HUES64 (cell line): ENCODE measurements at regions not wholly inside any gene's neighbourhood (a gene's known extent, or its start where the extent isn't known, plus 50 kb on each side); places are given as distances from the start of the nearest gene placed in this dataset.

Source experiments
- H3K27ac ChIP-seq: 2 replicates; pipeline ENCODE4 v1.7.0; 2013; ENCODE audit warnings: low read depth, low read length, inconsistent platforms
- H3K27me3 ChIP-seq: 2 replicates; pipeline ENCODE4 v1.6.1; 2013; ENCODE audit warnings: mild to moderate bottlenecking, low read length; ENCODE audit not compliant: insufficient read depth
- H3K36me3 ChIP-seq: 2 replicates; pipeline ENCODE4 v1.6.1; 2013; ENCODE audit warnings: mild to moderate bottlenecking, low read length; ENCODE audit not compliant: insufficient read depth
- H3K4me1 ChIP-seq: 2 replicates; pipeline ENCODE4 v1.6.1; 2013; ENCODE audit warnings: mild to moderate bottlenecking, low read length, moderate library complexity; ENCODE audit not compliant: insufficient read depth
- H3K4me3 ChIP-seq: 2 replicates; pipeline ENCODE4 v1.5.1; 2013; ENCODE audit warnings: mild to moderate bottlenecking, low read length, moderate library complexity
- H3K9ac ChIP-seq: 2 replicates; pipeline ENCODE4 v1.6.1; 2013; ENCODE audit warnings: mild to moderate bottlenecking, low read depth, low read length
- H3K9me3 ChIP-seq: 2 replicates; pipeline ENCODE4 v1.6.1; 2013; ENCODE audit warnings: low read depth, low read length; ENCODE audit not compliant: insufficient read depth
- WGBS: fragments of 150-250, 120-280 bp; methylation state at CpG from one replicate; pipeline ENCODE4 v1.1.7; 2013; ENCODE audit warnings: missing lambda C conversion rate; 5-methylcytosine and 5-hydroxymethylcytosine counted together

DNA sequence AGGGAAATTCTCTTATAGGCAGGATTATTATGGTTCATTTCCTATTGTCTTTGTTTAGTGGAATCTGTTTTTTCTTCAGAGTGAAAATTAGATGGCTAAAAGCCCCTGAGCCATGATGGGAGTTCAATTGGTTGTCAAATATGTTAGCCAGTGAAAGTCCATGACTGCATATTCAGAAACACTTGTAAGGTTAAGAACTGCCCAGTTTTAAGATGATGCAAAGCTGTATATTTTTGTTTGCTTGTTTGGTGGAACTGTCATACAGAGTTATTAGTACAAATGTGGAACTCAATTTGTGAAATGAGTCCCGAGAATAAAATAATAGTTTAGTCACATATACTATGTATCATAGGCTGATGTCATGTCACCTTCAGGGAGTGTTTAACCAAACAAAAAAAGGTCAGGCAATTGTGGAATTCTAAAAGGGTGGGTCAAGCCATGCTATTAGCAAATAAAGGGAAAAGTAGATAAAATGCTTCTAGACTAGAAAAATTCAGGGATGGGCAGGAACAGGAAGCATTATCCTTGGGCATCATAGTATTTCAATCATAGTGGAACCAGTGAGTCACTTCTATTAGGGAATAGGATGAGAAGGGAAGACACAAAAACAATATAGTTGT is 248.3 kb upstream of the SLITRK1 start:
- H3K9me3 ChIP-seq, result no peaks in the 10 kb centered on the region
- H3K4me1 ChIP-seq, result no peaks in the 10 kb centered on the region

DNA sequence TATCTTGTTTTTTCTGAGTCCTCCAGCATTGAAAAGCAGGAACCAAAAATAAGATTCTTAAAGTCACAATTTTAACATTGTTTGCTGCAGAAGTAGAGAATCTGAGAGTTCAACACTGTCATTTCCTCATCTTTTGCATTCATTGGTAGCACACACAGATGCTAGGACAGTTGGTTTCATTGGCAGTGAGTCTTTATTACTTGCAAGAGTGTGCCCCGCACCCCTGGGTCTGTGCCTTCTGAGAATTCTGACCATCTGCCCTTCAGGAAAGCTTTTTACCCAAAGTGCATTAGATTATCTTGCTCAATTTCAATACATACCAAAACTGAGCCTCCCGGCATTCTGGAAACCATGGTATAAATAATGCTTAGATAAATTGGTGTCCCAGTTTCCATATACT is 247.7 kb upstream of the SLITRK1 start:
- WGBS, result 96% methylated on average over 1 of the region's 2 CpGs
- no peak overlapping the region for H3K27ac ChIP-seq
- no peaks in the 10 kb centered on the region for H3K9me3 ChIP-seq
- H3K9ac ChIP-seq, result no peak overlapping the region
- no peaks in the 10 kb centered on the region for H3K4me1 ChIP-seq
- H3K36me3 ChIP-seq, result no peaks in the 10 kb centered on the region
- H3K27me3 ChIP-seq, result no peaks in the 10 kb centered on the region
- no peak overlapping the region for H3K4me3 ChIP-seq

More for the DNA sequence above, 248.3 kb upstream of the SLITRK1 start:
- H3K27ac ChIP-seq, result no peak overlapping the region
- no peaks in the 10 kb centered on the region for H3K27me3 ChIP-seq
- H3K9ac ChIP-seq, result no peak overlapping the region
- no CpG with 5 or more reads among the region's 1 CpG for WGBS
- no peaks in the 10 kb centered on the region for H3K36me3 ChIP-seq
- no peak overlapping the region for H3K4me3 ChIP-seq

DNA sequence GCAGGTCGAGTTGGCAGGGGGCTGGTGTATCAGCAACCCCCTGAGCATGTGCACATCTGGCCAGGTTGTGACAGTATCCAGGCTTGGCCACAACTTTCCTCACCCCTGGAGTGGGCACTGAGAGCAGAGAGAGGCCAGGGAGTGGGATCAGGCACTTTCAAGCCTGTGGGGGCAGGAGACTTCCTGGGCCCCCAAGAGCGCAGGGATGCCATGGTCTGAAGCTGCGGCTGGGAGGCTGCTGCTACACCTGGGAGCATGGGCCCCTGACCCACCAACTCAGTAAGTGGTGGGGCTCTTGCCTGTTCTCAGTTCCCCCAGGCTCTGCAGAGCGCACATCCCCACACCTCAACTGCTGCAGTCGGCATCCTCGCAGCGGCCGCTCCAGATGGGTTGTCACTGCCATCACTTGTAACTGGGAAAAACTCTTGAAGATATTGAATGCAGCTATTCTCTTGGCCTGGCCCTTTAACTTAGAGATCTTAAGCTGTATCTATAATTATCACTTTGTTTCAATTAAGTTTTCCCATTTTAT is 245.4 kb upstream of the SLITRK1 start:
- Histone ChIP-seq H3K4me3 (no peak overlapping the region), H3K4me1 (no peaks in the 10 kb centered on the region), H3K27ac (no peak overlapping the region), H3K27me3 (no peaks in the 10 kb centered on the region), H3K9me3 (no peaks in the 10 kb centered on the region), H3K9ac (no peak overlapping the region), H3K36me3 (no peaks in the 10 kb centered on the region)
- WGBS, result 95% methylated on average over 8 of the region's 8 CpGs

- Histone ChIP-seq H3K4me1 (no peaks in the 10 kb centered on the region), H3K36me3 (no peaks in the 10 kb centered on the region), H3K9me3 (no peaks in the 10 kb centered on the region), H3K4me3 (no peak overlapping the region), H3K27me3 (no peaks in the 10 kb centered on the region), H3K27ac (no peak overlapping the region), H3K9ac (no peak overlapping the region)
- 77% methylated on average over 7 of the region's 7 CpGs for WGBS
Measured at GRCh38 chr13:84126671-84127171, 244.4 kb upstream of the SLITRK1 start.

- peaks cover 5% of the 10 kb centered on the region; the same call in 1 of the 2 replicates for H3K4me1 ChIP-seq
- no peaks in the 10 kb centered on the region for H3K36me3 ChIP-seq
- WGBS, result 95% methylated on average over 1 of the region's 1 CpG
- no peak overlapping the region for H3K27ac ChIP-seq
- no peaks in the 10 kb centered on the region for H3K27me3 ChIP-seq
- H3K4me3 ChIP-seq, result no peak overlapping the region
- no peaks in the 10 kb centered on the region for H3K9me3 ChIP-seq
- H3K9ac ChIP-seq, result no peak overlapping the region
Measured at GRCh38 chr13:84121456-84121855, 239.2 kb upstream of the SLITRK1 start.

DNA sequence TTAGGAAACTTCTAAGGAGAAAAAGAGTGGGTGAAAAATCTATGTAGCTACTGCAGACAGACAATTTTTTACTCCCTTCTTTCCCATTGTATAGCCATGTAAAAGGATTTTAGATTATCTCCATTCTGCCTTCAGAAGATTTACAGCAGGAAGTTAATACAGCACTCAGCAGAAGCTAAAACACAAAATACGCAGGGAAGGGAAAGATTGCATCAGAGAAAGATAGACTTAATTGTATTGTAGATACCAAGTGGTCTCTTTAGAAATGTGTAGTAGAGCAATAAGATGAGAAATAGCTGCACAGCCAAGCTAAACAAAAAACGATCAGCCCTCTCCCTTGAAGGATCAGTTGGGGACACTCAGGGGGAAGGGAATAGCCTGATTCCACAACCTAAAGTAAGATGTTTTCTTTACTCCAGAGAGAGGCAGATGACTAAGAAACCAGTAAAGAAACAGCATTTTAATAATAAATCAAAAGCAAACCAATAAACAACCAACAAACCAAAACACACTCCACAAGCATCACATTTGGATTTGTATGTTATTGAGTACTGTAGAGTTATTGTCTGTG is 236.7 kb upstream of the SLITRK1 start:
- no peak overlapping the region for H3K27ac ChIP-seq
- no peaks in the 10 kb centered on the region for H3K27me3 ChIP-seq
- H3K9ac ChIP-seq, result peak overlapping the region; percentile 35; the same call in 1 of the 2 replicates
- H3K4me3 ChIP-seq, result no peak overlapping the region
- no peaks in the 10 kb centered on the region for H3K9me3 ChIP-seq
- no peaks in the 10 kb centered on the region for H3K36me3 ChIP-seq
- 100% methylated on average over 2 of the region's 2 CpGs for whole genome bisulfite sequencing
- peaks cover 5% of the 10 kb centered on the region; the same call in 1 of the 2 replicates for H3K4me1 ChIP-seq

DNA sequence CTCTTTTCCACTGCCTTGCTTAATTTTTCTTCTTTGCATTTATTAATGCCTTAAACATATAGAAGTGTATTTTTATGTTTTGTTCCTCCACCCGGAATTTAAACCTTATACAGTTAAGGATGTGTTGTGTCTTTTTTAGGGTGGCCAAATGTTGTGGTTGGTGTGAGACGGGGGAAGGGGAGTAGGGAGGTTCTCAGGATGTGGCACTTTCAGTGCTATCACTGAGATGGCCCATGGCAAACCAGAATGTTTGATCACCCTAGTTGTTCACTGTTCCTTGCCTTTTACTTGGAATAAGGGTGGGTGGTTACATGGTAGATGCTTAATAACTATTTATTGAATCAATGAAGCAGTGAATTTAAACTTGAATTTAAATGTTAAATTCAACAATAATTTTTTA is 216.0 kb upstream of the SLITRK1 start:
- no peak overlapping the region for H3K27ac ChIP-seq
- H3K36me3 ChIP-seq, result no peaks in the 10 kb centered on the region
- no peaks in the 10 kb centered on the region for H3K27me3 ChIP-seq
- no peak overlapping the region for H3K9ac ChIP-seq
- no peaks in the 10 kb centered on the region for H3K9me3 ChIP-seq
- H3K4me3 ChIP-seq, result no peak overlapping the region
- no peaks in the 10 kb centered on the region for H3K4me1 ChIP-seq
- WGBS, result 99% methylated on average over 2 of the region's 2 CpGs

- Histone ChIP-seq H3K4me3 (no peak overlapping the region), H3K36me3 (no peaks in the 10 kb centered on the region), H3K9ac (no peak overlapping the region), H3K4me1 (no peaks in the 10 kb centered on the region), H3K27me3 (no peaks in the 10 kb centered on the region), H3K9me3 (no peaks in the 10 kb centered on the region), H3K27ac (no peak overlapping the region)
- WGBS, result 74% methylated on average over 4 of the region's 4 CpGs
Measured at GRCh38 chr13:84097148-84097547, 214.9 kb upstream of the SLITRK1 start.

- WGBS, result 96% methylated on average over 1 of the region's 1 CpG
- no peaks in the 10 kb centered on the region for H3K4me1 ChIP-seq
- no peaks in the 10 kb centered on the region for H3K36me3 ChIP-seq
- no peaks in the 10 kb centered on the region for H3K27me3 ChIP-seq
- H3K4me3 ChIP-seq, result no peak overlapping the region
- no peak overlapping the region for H3K27ac ChIP-seq
- no peaks in the 10 kb centered on the region for H3K9me3 ChIP-seq
- H3K9ac ChIP-seq, result no peak overlapping the region
Measured at GRCh38 chr13:84096216-84096615, 213.9 kb upstream of the SLITRK1 start.

GRCh38 chr13:84088996-84089395 is 206.7 kb upstream of the SLITRK1 start:
- H3K36me3 ChIP-seq, result no peaks in the 10 kb centered on the region
- no peaks in the 10 kb centered on the region for H3K4me1 ChIP-seq
- WGBS, result 88% methylated on average over 1 of the region's 1 CpG
- H3K27ac ChIP-seq, result no peak overlapping the region
- H3K27me3 ChIP-seq, result no peaks in the 10 kb centered on the region
- no peak overlapping the region for H3K9ac ChIP-seq
- H3K4me3 ChIP-seq, result no peak overlapping the region
- H3K9me3 ChIP-seq, result no peaks in the 10 kb centered on the region

DNA sequence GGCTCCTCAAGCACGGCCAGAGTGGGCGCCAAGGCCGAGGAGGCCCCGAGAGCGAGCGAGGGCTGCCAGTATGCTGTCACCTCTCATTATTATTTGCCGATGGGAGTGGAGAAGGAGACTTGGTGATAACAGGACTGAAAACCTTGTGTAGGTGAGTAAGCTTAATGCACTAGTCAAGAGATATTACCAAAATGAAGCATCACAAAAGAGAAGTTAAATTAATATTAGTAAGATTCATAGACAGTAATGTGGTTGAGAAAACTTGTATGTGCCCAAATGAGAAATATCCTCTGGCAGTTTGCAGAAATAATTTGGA is 204.5 kb upstream of the SLITRK1 start:
- Histone ChIP-seq H3K4me3 (peak overlapping the region; percentile 67), H3K9ac (peak overlapping the region; percentile 67), H3K27me3 (no peaks in the 10 kb centered on the region), H3K27ac (no peak overlapping the region), H3K9me3 (no peaks in the 10 kb centered on the region), H3K36me3 (no peaks in the 10 kb centered on the region), H3K4me1 (no peaks in the 10 kb centered on the region)
- WGBS, result 92% methylated on average over 7 of the region's 7 CpGs
